ENCODE measurements at regions not wholly inside any gene's neighbourhood (a gene's known extent, or its start where the extent isn't known, plus 50 kb on each side); places are given as distances from the start of the nearest gene placed in this dataset.

DNA sequence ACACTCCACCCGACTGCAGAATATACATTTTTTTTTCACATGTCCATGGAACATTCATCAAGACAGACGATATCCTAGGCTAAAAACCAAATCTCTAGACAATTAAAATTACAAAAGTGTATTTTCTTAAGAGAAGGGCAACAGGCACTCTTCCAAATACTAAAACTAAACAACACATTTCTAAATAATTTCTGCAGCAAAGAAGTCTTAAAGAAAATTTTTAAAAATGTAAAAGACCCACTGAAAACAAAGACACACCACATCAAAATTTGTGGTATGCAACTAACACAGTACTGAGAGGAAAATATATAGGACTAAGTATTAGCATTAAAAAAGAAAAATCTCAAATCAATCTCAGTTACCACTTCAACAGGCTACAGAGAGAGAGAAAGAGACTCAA, 570.0 kb downstream of the SLC16A7 start:
- TF ChIP-seq, protein P1, sequence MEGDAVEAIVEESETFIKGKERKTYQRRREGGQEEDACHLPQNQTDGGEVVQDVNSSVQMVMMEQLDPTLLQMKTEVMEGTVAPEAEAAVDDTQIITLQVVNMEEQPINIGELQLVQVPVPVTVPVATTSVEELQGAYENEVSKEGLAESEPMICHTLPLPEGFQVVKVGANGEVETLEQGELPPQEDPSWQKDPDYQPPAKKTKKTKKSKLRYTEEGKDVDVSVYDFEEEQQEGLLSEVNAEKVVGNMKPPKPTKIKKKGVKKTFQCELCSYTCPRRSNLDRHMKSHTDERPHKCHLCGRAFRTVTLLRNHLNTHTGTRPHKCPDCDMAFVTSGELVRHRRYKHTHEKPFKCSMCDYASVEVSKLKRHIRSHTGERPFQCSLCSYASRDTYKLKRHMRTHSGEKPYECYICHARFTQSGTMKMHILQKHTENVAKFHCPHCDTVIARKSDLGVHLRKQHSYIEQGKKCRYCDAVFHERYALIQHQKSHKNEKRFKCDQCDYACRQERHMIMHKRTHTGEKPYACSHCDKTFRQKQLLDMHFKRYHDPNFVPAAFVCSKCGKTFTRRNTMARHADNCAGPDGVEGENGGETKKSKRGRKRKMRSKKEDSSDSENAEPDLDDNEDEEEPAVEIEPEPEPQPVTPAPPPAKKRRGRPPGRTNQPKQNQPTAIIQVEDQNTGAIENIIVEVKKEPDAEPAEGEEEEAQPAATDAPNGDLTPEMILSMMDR (conservative IDR thresholded peaks at IDR 0.05; ENCODE audit: low read length), result no peak
- TF ChIP-seq EZH2phosphoT487 (IDR thresholded peaks at IDR 0.05; ENCODE audit: borderline replicate concordance), result no peak

All from Loucy (cell line).